ENCODE measurements at regions not wholly inside any gene's neighbourhood (a gene's known extent, or its start where the extent isn't known, plus 50 kb on each side); places are given as distances from the start of the nearest gene placed in this dataset.

DNA sequence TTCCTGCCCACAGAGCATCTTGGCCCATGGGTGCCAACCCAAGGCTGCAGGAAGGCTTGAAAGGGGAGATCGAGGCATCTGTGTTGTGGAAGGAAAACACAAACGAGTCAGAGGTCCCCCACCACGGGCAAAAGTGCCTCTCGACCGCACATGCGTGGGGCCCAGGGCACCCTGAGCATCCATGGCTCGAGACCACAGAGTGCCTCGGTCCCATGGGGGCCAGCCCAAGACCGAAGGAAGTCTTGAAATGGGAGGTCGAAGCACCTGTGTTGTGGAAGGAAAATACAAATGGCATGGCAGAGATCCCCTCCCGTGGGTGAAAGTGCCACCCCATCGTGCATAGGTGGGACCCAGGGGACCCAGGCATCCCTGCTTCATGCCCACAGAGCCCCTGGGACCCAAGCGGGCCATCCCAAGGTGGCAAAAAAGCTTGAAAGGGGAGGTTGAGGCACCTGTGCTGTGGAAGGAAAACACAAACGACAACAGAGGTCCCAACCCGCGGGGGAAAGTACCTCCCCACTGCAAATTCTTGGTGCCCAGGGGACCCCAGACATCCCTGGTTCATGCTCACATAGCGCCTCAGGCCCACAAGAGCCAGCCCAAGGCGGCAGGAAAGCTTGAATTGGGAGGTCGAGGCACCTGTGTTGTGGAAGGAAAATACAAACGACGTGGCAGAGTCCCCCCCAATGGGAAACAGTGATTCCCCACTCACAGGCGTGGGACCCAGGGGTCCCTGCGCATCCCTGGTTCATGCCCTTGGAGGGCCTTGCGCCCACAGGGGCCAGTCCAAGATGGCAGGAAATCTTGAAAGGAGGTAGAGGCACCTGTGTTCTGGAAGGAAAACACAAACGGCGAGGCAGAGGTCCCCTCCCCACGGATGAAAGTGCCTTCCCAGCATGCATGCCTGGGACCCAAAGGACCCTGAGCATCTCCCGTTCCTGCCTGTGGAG, 373.0 kb downstream of the ALG10 start:
- FAIRE-seq (no peak), DNase-seq (ENCODE audit: insufficient read length, low spot score) (no peak)
- TF ChIP-seq, protein P1, sequence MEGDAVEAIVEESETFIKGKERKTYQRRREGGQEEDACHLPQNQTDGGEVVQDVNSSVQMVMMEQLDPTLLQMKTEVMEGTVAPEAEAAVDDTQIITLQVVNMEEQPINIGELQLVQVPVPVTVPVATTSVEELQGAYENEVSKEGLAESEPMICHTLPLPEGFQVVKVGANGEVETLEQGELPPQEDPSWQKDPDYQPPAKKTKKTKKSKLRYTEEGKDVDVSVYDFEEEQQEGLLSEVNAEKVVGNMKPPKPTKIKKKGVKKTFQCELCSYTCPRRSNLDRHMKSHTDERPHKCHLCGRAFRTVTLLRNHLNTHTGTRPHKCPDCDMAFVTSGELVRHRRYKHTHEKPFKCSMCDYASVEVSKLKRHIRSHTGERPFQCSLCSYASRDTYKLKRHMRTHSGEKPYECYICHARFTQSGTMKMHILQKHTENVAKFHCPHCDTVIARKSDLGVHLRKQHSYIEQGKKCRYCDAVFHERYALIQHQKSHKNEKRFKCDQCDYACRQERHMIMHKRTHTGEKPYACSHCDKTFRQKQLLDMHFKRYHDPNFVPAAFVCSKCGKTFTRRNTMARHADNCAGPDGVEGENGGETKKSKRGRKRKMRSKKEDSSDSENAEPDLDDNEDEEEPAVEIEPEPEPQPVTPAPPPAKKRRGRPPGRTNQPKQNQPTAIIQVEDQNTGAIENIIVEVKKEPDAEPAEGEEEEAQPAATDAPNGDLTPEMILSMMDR (IDR thresholded peaks at IDR 0.05; ENCODE audit: insufficient read depth, missing control alignments): no peak

DNA sequence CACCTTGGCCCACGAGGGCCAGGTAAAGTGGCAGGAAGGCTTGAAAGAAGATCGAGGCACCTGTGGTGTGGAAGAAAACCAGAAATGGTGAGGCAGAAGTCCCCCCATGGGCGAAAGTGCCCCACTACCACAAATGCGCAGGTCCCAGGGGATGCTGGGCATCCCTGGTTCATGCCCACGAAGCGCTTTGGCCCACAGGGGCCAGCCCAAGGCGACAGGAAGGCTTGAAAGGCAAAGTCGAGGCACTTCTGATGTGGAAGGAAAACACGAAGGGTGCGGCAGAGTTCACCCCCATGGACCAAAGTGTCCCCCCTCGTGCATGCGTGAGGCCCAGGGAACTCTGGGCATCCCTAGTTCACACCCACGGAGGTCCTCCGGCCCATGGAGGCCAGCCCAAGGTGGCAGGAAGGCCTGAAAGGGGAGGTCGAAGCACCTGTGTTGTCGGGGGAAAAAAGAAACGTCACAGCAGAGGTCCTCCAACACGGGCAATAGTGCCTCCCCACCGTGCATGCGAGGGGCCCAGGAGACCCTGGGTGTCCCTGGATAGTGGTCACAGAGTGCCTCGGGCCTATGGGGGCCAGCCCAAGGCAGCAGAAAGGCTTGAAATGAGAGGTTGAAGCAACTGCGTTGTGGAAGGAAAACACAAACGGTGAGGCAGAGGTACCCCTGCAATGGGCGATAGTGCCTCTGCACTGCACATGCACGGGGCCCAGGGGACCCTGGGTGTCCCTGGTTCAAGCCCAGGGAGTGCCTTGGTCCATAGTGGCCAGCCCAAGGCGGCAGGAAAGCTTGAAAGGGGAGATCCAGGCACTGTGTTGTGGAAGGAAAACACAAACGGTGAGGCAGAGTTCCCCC, 373.9 kb downstream of the ALG10 start:
- no peak for FAIRE-seq
- no peak for DNase-seq (ENCODE audit: insufficient read length, low spot score)
- TF ChIP-seq, protein P1 (IDR thresholded peaks at IDR 0.05; ENCODE audit: insufficient read depth, missing control alignments): no peak

DNA sequence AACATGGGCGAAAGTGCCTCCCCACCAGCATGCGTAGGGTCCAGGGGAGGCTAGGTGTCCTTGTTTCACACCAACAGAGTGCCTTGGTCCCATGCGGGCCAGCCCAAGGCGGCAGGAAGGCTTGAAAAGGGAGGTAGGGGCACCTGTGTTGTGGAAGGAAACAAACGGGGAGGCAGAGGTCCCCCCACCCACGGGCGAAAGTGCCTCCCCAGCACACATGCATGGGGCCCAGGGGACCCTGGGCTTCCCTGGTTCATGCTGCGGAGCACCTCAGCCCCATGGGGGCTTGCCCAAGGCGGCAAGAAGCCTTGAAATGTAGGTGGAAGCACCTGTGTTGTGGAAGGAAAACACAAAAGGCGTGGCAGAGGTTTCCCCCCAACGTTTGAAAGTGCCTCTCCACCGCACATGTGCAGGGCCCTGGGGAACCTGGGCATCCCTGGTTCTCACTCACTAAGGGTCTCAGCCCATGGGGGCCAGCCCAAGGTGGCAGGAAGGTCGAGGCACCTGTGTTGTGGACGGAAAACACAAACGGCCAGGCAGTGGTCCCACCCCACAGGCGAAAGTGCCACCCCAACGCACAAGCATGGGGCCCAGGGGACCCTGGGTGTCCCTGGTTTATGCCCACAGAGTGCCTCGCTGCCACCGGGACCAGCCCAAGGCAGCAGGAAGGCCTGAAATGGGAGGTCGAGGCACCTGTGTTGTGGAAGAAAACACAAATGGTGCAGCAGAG, 374.7 kb downstream of the ALG10 start:
- no peak for DNase-seq (ENCODE audit: insufficient read length, low spot score)
- TF ChIP-seq, protein P1 (IDR thresholded peaks at IDR 0.05; ENCODE audit: insufficient read depth, missing control alignments): no peak
- no peak for FAIRE-seq

DNA sequence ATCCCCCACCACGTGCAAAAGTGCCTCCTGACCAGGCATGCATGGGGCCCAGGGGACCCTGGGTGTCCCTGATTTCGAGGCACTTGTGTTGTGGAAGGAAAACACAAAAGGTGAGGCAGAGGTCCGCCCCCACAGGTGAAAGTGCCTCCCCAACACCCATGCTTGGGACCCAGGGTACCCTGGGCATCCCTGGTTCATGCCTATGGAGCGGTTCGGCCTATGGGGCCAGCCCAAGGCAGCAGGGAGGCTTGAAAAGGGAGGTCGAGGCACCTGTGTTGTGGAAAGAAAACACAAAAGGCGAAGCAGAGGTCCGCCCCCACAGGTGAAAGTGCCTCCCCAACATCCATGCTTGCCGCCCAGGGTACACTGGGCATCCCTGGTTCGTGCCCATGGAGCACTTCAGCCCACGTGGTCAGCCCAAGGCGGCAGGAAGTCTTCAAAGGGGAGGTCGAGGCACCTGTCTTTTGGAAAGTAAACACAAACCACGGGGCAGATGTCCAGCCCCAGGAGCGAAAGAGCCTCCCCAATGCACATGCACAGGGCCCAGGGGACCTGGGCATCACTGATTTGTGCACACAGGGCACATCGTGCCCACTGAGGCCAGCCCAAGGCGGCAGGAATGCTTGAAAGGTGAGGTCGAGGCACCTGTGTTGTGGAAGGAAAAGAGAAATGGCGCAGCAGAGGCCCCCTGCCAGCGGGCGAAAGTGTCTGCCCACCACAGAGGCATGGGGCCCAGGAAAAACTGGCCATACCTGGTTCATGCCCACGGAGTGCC, 375.5 kb downstream of the ALG10 start:
- DNase-seq (ENCODE audit: insufficient read length, low spot score) (no peak), FAIRE-seq (no peak)
- TF ChIP-seq, protein P1 (IDR thresholded peaks at IDR 0.05; ENCODE audit: insufficient read depth, missing control alignments): no peak

DNA sequence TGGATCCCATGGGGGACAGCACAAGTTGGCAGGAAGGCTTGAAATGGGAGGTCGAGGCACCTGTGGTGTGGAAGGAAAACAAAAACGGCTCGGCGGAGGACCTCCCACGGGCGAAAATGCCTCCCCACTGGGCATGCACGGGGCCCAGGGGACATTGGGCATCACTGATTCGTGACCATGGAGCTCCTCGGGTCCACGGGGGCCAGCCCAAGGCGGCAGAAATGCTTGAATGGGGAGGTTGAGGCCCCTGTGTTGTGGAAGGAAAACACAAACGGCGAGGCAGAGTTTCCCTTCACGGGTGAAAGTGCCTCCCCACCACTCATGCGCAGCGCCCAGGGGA, 376.0 kb downstream of the ALG10 start:
- FAIRE-seq (no peak), DNase-seq (ENCODE audit: insufficient read length, low spot score) (no peak)
- TF ChIP-seq, protein P1 (IDR thresholded peaks at IDR 0.05; ENCODE audit: insufficient read depth, missing control alignments): no peak
